ENCODE measurements at regions not wholly inside any gene's neighbourhood (a gene's known extent, or its start where the extent isn't known, plus 50 kb on each side); places are given as distances from the start of the nearest gene placed in this dataset.

- Mint-ChIP-seq H3K36me3 (ENCODE audit: insufficient read depth, unreplicated experiment) (no peaks in the 10 kb centered on the region), H3K9me3 (ENCODE audit: low read depth, unreplicated experiment) (peaks cover 2% of the 10 kb centered on the region), H3K27ac (ENCODE audit: unreplicated experiment) (no peak overlapping the region), H3K4me1 (ENCODE audit: low read depth, unreplicated experiment) (no peaks in the 10 kb centered on the region), H3K4me3 (ENCODE audit: low read depth, unreplicated experiment) (no peak overlapping the region), H3K27me3 (ENCODE audit: unreplicated experiment) (peaks cover 18% of the 10 kb centered on the region)
- CTCF ChIA-PET: no interaction called here
- intact Hi-C loops (cut with micrococcal nuclease; ENCODE audit: unreplicated experiment): loop anchor here (10.0 kb wide), 1 partner anchor 995 kb away; no protein-coding TSS in a partner anchor
- DNase-seq: no peak
- no TSS peak for BruUV-seq (replicated peaks)
- TF ChIP-seq CTCF (IDR thresholded peaks at IDR 0.05; ENCODE audit: unreplicated experiment): no peak
Observed at GRCh38 chr10:43869669-43870322, 221.1 kb upstream of the ZNF32 start.

- BruUV-seq (replicated peaks): no TSS peak
- CTCF ChIA-PET: no interaction called here
- H3K27me3 Mint-ChIP-seq (ENCODE audit: unreplicated experiment): peaks cover 18% of the 10 kb centered on the region
- intact Hi-C loops (cut with micrococcal nuclease; ENCODE audit: unreplicated experiment): loop anchor here (10.0 kb wide), 1 partner anchor 996 kb away; no protein-coding TSS in a partner anchor
- H3K4me1 Mint-ChIP-seq (ENCODE audit: low read depth, unreplicated experiment): no peaks in the 10 kb centered on the region
- no peaks in the 10 kb centered on the region for H3K36me3 Mint-ChIP-seq (ENCODE audit: insufficient read depth, unreplicated experiment)
- H3K9me3 Mint-ChIP-seq (ENCODE audit: low read depth, unreplicated experiment): peaks cover 2% of the 10 kb centered on the region
- no peak overlapping the region for H3K4me3 Mint-ChIP-seq (ENCODE audit: low read depth, unreplicated experiment)
- H3K27ac Mint-ChIP-seq (ENCODE audit: unreplicated experiment): no peak overlapping the region
- no peak for TF ChIP-seq CTCF (IDR thresholded peaks at IDR 0.05; ENCODE audit: unreplicated experiment)
- DNase-seq: no peak
Observed at GRCh38 chr10:43868952-43869351, 220.3 kb upstream of the ZNF32 start.

GRCh38 chr10:43867667-43868565, 219.2 kb upstream of the ZNF32 start:
- Mint-ChIP-seq H3K36me3 (ENCODE audit: insufficient read depth, unreplicated experiment) (no peaks in the 10 kb centered on the region), H3K27ac (ENCODE audit: unreplicated experiment) (no peak overlapping the region), H3K4me1 (ENCODE audit: low read depth, unreplicated experiment) (peaks cover 7% of the 10 kb centered on the region), H3K4me3 (ENCODE audit: low read depth, unreplicated experiment) (no peak overlapping the region), H3K27me3 (ENCODE audit: unreplicated experiment) (peaks cover 18% of the 10 kb centered on the region), H3K9me3 (ENCODE audit: low read depth, unreplicated experiment) (peaks cover 2% of the 10 kb centered on the region)
- CTCF ChIA-PET: no interaction called here
- intact Hi-C loops (cut with micrococcal nuclease; ENCODE audit: unreplicated experiment): loop anchor here (10.0 kb wide), 1 partner anchor 997 kb away; no protein-coding TSS in a partner anchor
- no peak for TF ChIP-seq CTCF (IDR thresholded peaks at IDR 0.05; ENCODE audit: unreplicated experiment)
- no peak for DNase-seq
- no TSS peak for BruUV-seq (replicated peaks)

- CTCF ChIA-PET: no interaction called here
- H3K27ac Mint-ChIP-seq (ENCODE audit: unreplicated experiment): no peak overlapping the region
- no peak for DNase-seq
Observed at GRCh38 chr10:43867113-43867512, 218.4 kb upstream of the ZNF32 start.

More at GRCh38 chr10:43867113-43867512, 218.4 kb upstream of the ZNF32 start:
- intact Hi-C loops (cut with micrococcal nuclease; ENCODE audit: unreplicated experiment): loop anchor here (10.0 kb wide), 1 partner anchor 998 kb away; no protein-coding TSS in a partner anchor
- no peak for TF ChIP-seq CTCF (IDR thresholded peaks at IDR 0.05; ENCODE audit: unreplicated experiment)
- BruUV-seq (replicated peaks): no TSS peak
- Mint-ChIP-seq H3K36me3 (ENCODE audit: insufficient read depth, unreplicated experiment) (no peaks in the 10 kb centered on the region), H3K9me3 (ENCODE audit: low read depth, unreplicated experiment) (peaks cover 2% of the 10 kb centered on the region), H3K4me1 (ENCODE audit: low read depth, unreplicated experiment) (peaks cover 7% of the 10 kb centered on the region), H3K4me3 (ENCODE audit: low read depth, unreplicated experiment) (no peak overlapping the region), H3K27me3 (ENCODE audit: unreplicated experiment) (peaks cover 18% of the 10 kb centered on the region)

All from Calu3 (cell line).